Activated naive CD8-positive, alpha-beta T cell treated with anti-CD3 and anti-CD28 coated beads for 36 hours (primary cell): ENCODE measurements at regions not wholly inside any gene's neighbourhood (a gene's known extent, or its start where the extent isn't known, plus 50 kb on each side); places are given as distances from the start of the nearest gene placed in this dataset.
"Not testable (repeated sequence)": the region's sequence is repeated elsewhere in the genome, so short reads cannot be mapped to it uniquely, and the experiment has no call there.

Experiments used
- DNase-seq: peaks from one replicate; pipeline ENCODE4 v3.0.0; 2021
- H3K27ac Mint-ChIP-seq: one replicate; pipeline ENCODE4 v1.8.0; 2022; ENCODE audit warnings: mild to moderate bottlenecking, moderate library complexity, mixed read lengths
- H3K27me3 Mint-ChIP-seq: one replicate; pipeline ENCODE4 v1.8.0; 2022; ENCODE audit warnings: mild to moderate bottlenecking, mixed read lengths
- H3K36me3 Mint-ChIP-seq: one replicate; pipeline ENCODE4 v1.8.0; 2021; ENCODE audit warnings: mild to moderate bottlenecking, mixed read lengths
- H3K4me1 Mint-ChIP-seq: one replicate; pipeline ENCODE4 v1.8.0; 2021; ENCODE audit warnings: mixed read lengths
- H3K4me3 Mint-ChIP-seq: one replicate; pipeline ENCODE4 v1.8.0; 2022; ENCODE audit warnings: mild to moderate bottlenecking, moderate library complexity, mixed read lengths
- H3K9me3 Mint-ChIP-seq: one replicate; pipeline ENCODE4 v1.8.0; 2022; ENCODE audit warnings: mixed read lengths

DNA sequence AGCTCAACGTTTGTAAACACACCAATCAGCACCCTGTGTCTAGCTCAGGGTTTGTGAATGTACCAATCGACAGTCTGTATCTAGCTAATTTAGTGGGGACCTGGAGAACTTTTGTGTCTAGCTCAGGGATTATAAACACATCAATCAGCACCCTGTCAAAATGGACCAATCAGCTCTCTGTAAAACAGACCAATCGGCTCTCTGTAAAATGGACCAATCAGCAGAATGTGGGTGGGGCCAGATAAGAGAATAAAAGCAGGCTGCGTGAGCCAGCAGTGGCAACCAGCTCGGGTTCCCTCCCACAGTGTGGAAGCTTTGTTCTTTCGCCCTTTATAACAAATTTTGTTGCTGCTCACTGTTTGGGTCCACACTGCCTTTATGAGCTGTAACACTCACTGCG lies 136.3 kb upstream of the JADE1 start:
- H3K27ac Mint-ChIP-seq, H3K9me3 Mint-ChIP-seq, H3K36me3 Mint-ChIP-seq, DNase-seq, H3K4me1 Mint-ChIP-seq, H3K27me3 Mint-ChIP-seq, H3K4me3 Mint-ChIP-seq: not testable (repeated sequence)

DNA sequence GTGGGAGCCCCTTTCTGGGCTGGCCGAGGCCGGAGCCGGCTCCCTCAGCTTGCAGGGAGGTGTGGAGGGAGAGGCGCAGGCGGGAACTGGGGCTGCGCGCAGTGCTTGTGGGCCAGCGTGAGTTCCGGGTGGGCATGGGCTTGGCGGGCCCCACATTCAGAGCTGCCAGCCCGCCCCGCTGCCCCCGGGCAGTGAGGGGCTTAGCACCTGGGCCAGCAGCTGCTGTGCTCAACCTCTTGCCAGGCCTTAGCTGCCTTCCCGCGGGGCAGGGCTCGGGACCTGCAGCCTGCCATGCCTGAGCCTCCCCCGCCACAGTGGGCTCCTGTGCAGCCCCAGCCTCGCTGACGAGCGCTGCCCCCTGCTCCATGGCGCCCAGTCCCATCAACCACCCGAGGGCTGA lies 136.9 kb upstream of the JADE1 start:
- not testable (repeated sequence) for H3K36me3 Mint-ChIP-seq, H3K27me3 Mint-ChIP-seq, H3K27ac Mint-ChIP-seq, H3K4me3 Mint-ChIP-seq, H3K9me3 Mint-ChIP-seq, DNase-seq, H3K4me1 Mint-ChIP-seq

DNA sequence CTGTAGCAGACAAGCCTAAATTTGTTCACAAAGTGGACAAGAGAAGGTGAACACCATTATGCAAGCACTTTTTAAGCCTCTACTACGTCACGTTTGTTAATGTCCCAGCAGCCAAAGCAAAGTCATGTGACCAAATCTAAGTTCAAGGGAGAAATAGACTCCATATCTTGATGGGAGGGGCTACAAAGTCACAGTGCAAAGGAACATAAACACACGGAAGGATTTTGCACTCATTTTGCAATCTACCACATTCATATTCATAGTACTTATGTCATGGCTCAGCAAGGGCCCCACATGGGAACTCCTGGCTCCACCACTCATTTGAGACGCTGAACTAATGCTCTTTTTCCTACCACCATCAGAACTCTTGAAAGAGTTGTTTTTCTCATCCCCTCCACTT lies 139.0 kb upstream of the JADE1 start:
- no peaks in the 10 kb centered on the region for H3K4me1 Mint-ChIP-seq
- H3K4me3 Mint-ChIP-seq = no peak overlapping the region
- no peak overlapping the region for H3K27ac Mint-ChIP-seq
- no peaks in the 10 kb centered on the region for H3K9me3 Mint-ChIP-seq
- H3K27me3 Mint-ChIP-seq = no peaks in the 10 kb centered on the region
- DNase-seq = no peak
- H3K36me3 Mint-ChIP-seq = no peaks in the 10 kb centered on the region

DNA sequence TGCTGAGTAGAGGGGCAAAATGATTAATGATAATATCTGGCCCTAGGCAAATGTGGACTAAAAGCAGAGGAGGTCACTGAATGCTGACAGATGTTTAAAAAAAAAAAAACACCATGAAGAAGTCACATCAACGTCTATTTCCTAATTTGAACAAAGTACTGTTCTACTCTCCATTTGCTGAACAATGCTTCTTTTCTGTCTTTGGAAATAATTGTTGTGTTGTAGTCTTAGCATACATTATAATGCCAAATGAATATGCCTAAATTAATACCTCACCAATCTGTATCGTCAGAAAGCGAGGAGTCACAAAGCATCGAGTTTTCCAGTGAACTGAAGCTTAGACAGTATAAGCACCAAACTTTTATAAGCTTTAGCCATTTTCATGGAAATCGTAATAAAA lies 140.9 kb upstream of the JADE1 start:
- no peak for DNase-seq
- H3K27ac Mint-ChIP-seq = no peak overlapping the region
- no peaks in the 10 kb centered on the region for H3K36me3 Mint-ChIP-seq
- H3K27me3 Mint-ChIP-seq = no peaks in the 10 kb centered on the region
- H3K4me1 Mint-ChIP-seq = peaks cover 3% of the 10 kb centered on the region
- no peaks in the 10 kb centered on the region for H3K9me3 Mint-ChIP-seq
- no peak overlapping the region for H3K4me3 Mint-ChIP-seq

DNA sequence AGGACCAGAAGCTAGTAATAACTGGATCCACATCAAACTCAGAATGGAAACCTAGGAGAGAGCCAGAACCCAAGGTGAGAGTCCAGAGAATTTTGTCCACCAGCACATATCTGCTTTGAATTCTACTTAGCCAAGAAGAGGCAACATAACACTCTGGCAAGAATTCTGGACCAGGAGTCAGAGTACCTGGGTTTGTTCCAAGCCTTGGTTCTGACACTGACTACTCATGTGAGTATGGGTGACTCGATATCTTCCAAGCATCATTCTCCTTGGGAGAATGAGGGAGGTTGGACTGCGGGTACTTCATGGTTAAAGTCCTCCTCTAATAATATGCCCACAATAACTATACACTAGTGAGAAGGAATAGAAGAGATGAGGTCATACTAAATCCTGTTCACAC lies 144.0 kb upstream of the JADE1 start:
- H3K27ac Mint-ChIP-seq = no peak overlapping the region
- H3K9me3 Mint-ChIP-seq = no peaks in the 10 kb centered on the region

DNA sequence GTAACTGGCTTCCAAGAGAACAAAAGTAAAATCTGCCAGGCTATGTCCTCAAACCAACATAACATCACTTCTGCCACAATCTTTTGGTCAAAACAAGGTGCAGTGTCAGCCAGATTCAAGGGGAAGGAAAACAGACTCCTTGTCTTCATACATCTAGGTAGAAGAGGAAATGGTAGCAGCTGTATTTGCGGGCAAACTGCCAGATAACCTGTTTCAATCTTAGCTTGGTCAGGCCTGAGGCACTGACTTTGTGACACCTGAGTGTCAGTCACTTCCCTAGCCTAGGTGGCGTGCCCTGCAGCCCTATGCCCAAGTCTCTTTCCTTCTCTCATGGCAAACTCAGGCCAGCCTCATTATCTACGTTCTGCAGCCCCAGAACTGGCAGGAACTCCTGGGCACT lies 146.2 kb upstream of the JADE1 start:
- Mint-ChIP-seq H3K27ac (no peak overlapping the region), H3K27me3 (no peaks in the 10 kb centered on the region), H3K4me1 (peaks cover 4% of the 10 kb centered on the region), H3K9me3 (no peaks in the 10 kb centered on the region), H3K4me3 (no peak overlapping the region), H3K36me3 (no peaks in the 10 kb centered on the region)
- no peak for DNase-seq

More for the DNA sequence above, 144.0 kb upstream of the JADE1 start:
- Mint-ChIP-seq H3K36me3 (no peaks in the 10 kb centered on the region), H3K4me3 (no peak overlapping the region), H3K27me3 (no peaks in the 10 kb centered on the region), H3K4me1 (peaks cover 4% of the 10 kb centered on the region)
- DNase-seq = no peak

DNA sequence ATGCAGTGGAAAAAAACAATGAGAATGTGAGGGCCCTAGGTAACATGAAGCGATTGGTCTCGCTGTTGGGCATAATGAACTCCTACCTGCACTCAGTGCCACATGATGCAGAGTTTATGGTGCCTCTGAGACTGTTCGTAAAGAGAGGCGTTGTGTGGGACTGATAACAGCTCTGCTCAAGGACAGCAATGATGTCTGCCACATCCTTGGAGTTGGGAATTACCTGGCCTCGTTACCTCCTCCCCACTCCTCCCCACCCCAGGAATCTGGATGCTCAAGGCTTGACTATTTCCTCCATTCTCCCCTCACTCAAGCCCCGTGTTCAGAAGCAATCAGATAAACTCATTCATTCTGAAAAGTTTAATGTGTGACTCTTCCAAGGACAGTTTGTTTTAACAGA lies 148.0 kb upstream of the JADE1 start:
- peaks cover 4% of the 10 kb centered on the region for H3K4me1 Mint-ChIP-seq
- no peaks in the 10 kb centered on the region for H3K9me3 Mint-ChIP-seq
- H3K36me3 Mint-ChIP-seq = no peaks in the 10 kb centered on the region
- H3K27ac Mint-ChIP-seq = no peak overlapping the region
- no peak for DNase-seq
- H3K27me3 Mint-ChIP-seq = peaks cover 8% of the 10 kb centered on the region
- no peak overlapping the region for H3K4me3 Mint-ChIP-seq

DNA sequence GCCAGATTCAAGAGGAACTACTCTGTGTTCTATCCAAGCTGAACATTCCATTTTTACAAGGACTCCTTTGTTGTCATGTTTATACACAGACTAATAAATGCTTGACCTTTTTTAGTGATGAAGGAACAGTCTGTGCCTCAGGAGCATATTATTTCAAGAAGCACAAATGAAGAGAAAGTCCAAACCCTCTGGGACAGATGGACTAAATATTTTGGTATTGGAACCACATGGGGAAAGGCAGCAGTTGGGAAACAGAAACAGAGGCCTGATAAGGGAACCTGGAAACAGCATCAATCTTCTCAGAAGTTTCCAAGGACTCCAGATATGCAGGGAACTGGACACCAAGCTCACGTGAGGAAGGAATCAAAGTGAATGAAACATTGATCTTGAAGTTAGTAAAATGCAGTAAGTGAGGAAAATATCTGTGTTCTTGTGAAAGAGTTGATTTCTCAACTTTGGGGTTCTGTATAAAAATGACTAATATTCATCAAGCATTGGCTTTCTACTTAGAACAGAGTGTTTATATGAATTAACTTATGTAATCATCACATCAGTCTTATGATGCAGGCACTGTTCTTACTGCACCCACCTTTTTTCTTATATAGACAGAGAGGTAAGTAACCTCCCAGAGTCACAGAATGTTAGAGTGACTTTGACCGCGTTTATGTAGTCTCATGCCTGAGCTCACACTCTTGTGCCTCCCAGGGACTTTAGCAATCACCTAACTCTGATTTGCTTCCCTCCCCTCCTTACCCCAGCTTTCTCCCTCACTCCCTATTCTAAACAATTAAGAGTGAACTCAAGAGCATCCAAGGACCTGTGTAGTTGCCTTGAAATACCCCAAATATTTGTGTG lies 148.9 kb upstream of the JADE1 start:
- peaks cover 8% of the 10 kb centered on the region for H3K27me3 Mint-ChIP-seq
- H3K27ac Mint-ChIP-seq = no peak overlapping the region
- peaks cover 4% of the 10 kb centered on the region for H3K4me1 Mint-ChIP-seq
- no peaks in the 10 kb centered on the region for H3K9me3 Mint-ChIP-seq
- H3K4me3 Mint-ChIP-seq = no peak overlapping the region
- no peaks in the 10 kb centered on the region for H3K36me3 Mint-ChIP-seq
- DNase-seq = no peak

DNA sequence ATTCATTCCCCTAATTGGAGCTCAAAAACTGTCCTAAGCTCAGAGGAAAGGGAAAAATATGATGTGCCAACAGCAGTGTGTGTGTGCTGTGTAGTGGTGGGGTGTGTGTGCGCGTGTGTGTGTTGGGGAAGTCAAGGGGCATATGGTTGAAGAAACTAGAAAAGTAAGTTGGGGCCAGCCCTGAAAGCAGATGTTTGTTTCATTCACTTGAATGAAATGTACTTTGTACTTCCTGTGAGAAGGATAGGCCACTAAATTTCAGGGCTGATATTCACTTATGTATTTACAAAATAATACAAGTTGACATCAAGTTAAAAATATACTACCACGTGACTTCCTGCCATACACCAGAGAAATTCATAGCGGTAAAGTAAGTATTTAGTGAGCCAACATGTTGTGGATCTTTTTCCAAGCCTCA lies 151.3 kb upstream of the JADE1 start:
- H3K4me1 Mint-ChIP-seq = no peaks in the 10 kb centered on the region
- H3K36me3 Mint-ChIP-seq = no peaks in the 10 kb centered on the region
- H3K9me3 Mint-ChIP-seq = no peaks in the 10 kb centered on the region
- no peak overlapping the region for H3K27ac Mint-ChIP-seq
- peaks cover 8% of the 10 kb centered on the region for H3K27me3 Mint-ChIP-seq
- H3K4me3 Mint-ChIP-seq = no peak overlapping the region
- DNase-seq = no peak

DNA sequence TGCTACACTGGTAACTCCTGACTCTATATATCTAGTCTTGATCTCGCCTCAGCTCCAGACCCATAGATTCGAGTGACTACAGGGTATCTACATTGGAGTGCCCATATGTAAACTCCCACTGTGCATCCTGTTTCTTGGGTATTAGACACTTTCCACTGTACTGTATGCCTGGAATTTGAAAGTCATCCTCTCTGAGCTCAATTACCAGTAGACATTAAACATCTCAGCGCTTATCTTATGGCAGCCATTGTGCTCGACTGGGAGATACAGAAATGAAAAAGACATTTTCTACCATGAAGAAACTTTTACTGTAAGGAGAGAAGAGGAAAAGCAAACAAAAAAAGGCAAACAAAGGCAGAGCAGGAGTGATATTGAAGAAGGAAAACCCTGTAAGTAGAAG lies 151.9 kb upstream of the JADE1 start:
- no peak overlapping the region for H3K27ac Mint-ChIP-seq
- H3K27me3 Mint-ChIP-seq = peaks cover 8% of the 10 kb centered on the region
- no peak for DNase-seq
- no peaks in the 10 kb centered on the region for H3K36me3 Mint-ChIP-seq
- H3K4me1 Mint-ChIP-seq = no peaks in the 10 kb centered on the region
- no peak overlapping the region for H3K4me3 Mint-ChIP-seq
- H3K9me3 Mint-ChIP-seq = no peaks in the 10 kb centered on the region

DNA sequence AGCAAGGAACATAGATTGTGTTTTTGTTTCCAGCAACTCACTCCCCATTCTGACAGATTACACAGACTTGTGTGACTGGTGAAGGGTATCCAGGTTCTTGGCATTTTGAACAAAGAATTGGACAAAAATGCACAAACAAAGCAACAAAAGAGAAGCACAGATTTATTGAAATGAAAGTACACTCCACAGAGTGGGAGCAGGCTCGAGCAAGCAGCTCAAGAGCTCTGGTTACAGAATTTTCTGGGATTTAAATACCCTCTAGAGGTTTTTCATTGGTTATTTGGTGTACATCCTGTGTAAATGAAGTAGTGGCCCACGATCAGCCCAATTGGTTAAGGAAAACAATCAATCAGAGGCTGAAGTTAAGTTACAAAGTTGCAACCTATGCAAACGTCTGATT lies 155.0 kb upstream of the JADE1 start:
- H3K4me1 Mint-ChIP-seq = no peaks in the 10 kb centered on the region
- peaks cover 8% of the 10 kb centered on the region for H3K27me3 Mint-ChIP-seq
- H3K27ac Mint-ChIP-seq = no peak overlapping the region
- DNase-seq = no peak
- H3K36me3 Mint-ChIP-seq = no peaks in the 10 kb centered on the region
- no peak overlapping the region for H3K4me3 Mint-ChIP-seq
- H3K9me3 Mint-ChIP-seq = no peaks in the 10 kb centered on the region

DNA sequence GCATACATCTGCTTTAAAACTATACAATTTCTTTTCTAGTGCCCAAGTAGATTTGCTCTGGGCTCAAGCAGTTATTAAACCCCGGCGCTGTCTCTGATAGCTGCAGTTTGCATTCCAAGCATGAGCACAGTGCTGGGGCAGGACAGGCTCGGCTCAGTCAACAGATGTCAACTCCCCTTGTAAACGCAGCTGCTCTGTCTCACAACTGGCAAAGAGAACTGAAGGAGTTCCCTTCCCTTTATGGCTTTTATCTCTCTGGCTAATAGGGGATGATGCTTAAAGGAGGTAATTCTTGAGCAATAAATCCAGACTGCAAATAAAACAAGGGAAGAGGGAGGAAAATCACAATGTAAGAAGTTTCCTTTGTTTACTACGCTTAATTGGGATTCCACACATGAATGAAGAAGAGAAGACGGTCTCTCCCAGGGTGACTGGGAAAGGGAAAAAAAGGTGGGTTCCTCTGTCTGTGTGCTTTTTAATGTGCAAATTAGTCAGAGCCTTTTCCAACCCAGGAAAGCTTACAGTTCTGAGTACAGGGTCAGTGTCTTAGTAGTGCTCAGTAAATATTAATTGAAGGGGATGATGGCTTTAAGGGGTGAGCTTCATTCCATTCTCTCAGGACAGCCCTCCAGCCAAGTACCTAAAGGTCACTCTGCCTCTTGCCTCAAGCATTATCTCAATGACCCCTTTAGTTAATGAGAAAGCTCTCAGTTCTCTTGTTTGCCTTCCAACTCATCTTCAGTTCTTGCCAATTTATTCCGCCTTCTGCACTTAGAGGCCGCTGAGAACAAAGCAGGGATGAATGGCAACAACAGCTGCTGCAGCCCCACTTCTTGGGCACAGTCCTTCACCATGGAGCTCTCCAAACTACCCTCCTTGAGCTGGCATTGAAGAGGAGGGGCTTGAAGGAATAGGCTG lies 155.7 kb upstream of the JADE1 start:
- Mint-ChIP-seq H3K27me3 (peaks cover 8% of the 10 kb centered on the region), H3K27ac (no peak overlapping the region), H3K4me3 (no peak overlapping the region), H3K36me3 (no peaks in the 10 kb centered on the region), H3K9me3 (no peaks in the 10 kb centered on the region), H3K4me1 (no peaks in the 10 kb centered on the region)
- DNase-seq = no peak

DNA sequence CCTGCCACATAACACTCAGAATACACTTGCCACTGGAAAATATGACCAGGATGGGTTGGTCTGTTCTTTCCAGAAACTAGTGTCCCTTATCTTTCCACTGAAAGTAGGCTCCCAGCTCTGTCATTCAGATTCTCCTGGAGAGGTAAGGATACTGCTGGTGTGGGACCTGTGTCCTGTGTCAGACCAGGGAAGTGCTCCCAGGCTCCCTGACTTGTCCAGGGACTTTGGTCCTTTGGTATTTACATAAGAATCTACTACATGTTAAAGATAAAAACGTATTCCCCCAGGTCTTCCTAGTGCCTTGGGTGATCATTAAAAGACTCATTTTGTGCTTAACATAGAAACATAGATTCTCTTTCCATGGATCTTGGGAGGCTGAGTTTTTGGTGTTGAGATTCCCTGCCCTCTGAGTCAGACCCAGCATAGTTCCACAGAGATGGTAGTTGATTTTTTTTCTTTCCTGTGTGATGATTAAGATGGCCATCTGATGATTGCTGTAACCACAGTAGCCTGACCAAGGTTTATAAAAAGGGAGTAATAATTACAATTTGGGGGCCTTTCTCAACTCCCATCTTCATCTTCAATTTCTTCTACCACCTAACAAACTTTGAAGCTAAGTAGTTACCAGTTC lies 159.8 kb upstream of the JADE1 start:
- no peak for DNase-seq
- Mint-ChIP-seq H3K4me3 (no peak overlapping the region), H3K36me3 (no peaks in the 10 kb centered on the region), H3K9me3 (no peaks in the 10 kb centered on the region), H3K4me1 (no peaks in the 10 kb centered on the region), H3K27ac (no peak overlapping the region), H3K27me3 (peaks cover 3% of the 10 kb centered on the region)

DNA sequence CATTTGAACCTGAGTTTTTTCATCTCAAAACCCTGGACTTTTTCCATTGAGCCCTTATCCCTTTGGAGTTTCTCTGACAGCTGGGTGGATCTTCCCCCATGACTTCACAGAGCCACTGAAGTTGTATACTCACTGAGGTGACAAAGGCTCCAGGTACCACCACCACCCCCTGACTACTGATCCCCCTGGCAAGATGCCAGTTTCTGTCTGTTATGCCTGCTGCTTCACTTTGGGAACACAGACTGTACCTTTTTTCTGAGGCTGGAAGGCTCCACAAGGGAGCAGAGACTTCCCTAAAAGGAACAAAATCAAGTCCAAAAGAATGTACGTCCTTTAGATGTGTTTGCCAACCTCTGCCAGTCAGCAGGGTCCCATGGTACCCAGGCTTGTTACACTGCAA lies 160.3 kb upstream of the JADE1 start:
- Mint-ChIP-seq H3K9me3 (no peaks in the 10 kb centered on the region), H3K27ac (no peak overlapping the region), H3K27me3 (peaks cover 3% of the 10 kb centered on the region), H3K36me3 (no peaks in the 10 kb centered on the region), H3K4me3 (no peak overlapping the region), H3K4me1 (no peaks in the 10 kb centered on the region)
- no peak for DNase-seq

DNA sequence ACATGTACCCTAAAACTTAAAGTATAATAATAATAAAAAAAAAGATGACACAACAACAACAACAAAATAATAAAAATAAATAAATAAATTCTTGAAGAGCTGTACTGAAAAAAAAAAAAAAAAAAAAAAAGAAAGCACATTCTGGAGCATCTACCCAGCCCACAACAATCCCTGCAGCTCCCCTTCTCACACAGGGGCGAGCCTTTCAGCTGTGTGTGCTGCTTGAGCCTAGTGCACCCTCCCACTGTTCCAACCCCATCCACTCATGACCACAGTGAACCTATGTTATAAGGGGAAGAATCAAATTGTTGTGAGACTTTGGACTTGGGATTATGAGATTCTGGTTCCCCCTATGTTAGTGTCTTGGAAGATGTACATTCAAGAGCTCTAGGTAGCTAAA lies 161.5 kb upstream of the JADE1 start:
- H3K27ac Mint-ChIP-seq = no peak overlapping the region
- H3K27me3 Mint-ChIP-seq = peaks cover 3% of the 10 kb centered on the region
- H3K36me3 Mint-ChIP-seq = no peaks in the 10 kb centered on the region
- no peaks in the 10 kb centered on the region for H3K4me1 Mint-ChIP-seq
- no peaks in the 10 kb centered on the region for H3K9me3 Mint-ChIP-seq
- no peak overlapping the region for H3K4me3 Mint-ChIP-seq
- no peak for DNase-seq
